ENCODE measurements at regions not wholly inside any gene's neighbourhood (a gene's known extent, or its start where the extent isn't known, plus 50 kb on each side); places are given as distances from the start of the nearest gene placed in this dataset.

- Histone ChIP-seq H3K27ac (ENCODE audit: low read depth, low read length) (no peak overlapping the region), H3K4me3 (ENCODE audit: low read depth, low read length) (no peak overlapping the region), H3K9me3 (ENCODE audit: control insufficient read depth, insufficient read depth, low read length) (no peaks in the 10 kb centered on the region), H3K4me1 (ENCODE audit: control insufficient read depth, insufficient read depth, low read length) (peaks cover 4% of the 10 kb centered on the region; the same call in 1 of the 2 replicates), H3K36me3 (ENCODE audit: control insufficient read depth, insufficient read depth, low read length) (no peaks in the 10 kb centered on the region), H3K9ac (ENCODE audit: low read depth, low read length) (no peak overlapping the region), H3K27me3 (ENCODE audit: control insufficient read depth, insufficient read depth, low read length) (no peaks in the 10 kb centered on the region)
Observed at GRCh38 chr3:72323773-72324172, 524.5 kb downstream of the SHQ1 start.

- Histone ChIP-seq H3K9ac (ENCODE audit: low read depth, low read length) (no peak overlapping the region), H3K27me3 (ENCODE audit: control insufficient read depth, insufficient read depth, low read length) (no peaks in the 10 kb centered on the region), H3K27ac (ENCODE audit: low read depth, low read length) (no peak overlapping the region), H3K4me3 (ENCODE audit: low read depth, low read length) (no peak overlapping the region), H3K36me3 (ENCODE audit: control insufficient read depth, insufficient read depth, low read length) (no peaks in the 10 kb centered on the region), H3K4me1 (ENCODE audit: control insufficient read depth, insufficient read depth, low read length) (no peaks in the 10 kb centered on the region), H3K9me3 (ENCODE audit: control insufficient read depth, insufficient read depth, low read length) (no peaks in the 10 kb centered on the region)
Observed at GRCh38 chr3:72322264-72322976, 525.8 kb downstream of the SHQ1 start.

- Histone ChIP-seq H3K9ac (ENCODE audit: low read depth, low read length) (no peak overlapping the region), H3K4me1 (ENCODE audit: control insufficient read depth, insufficient read depth, low read length) (no peaks in the 10 kb centered on the region), H3K36me3 (ENCODE audit: control insufficient read depth, insufficient read depth, low read length) (no peaks in the 10 kb centered on the region), H3K27ac (ENCODE audit: low read depth, low read length) (no peak overlapping the region), H3K27me3 (ENCODE audit: control insufficient read depth, insufficient read depth, low read length) (no peaks in the 10 kb centered on the region), H3K9me3 (ENCODE audit: control insufficient read depth, insufficient read depth, low read length) (no peaks in the 10 kb centered on the region), H3K4me3 (ENCODE audit: low read depth, low read length) (no peak overlapping the region)
Observed at GRCh38 chr3:72320955-72321303, 527.3 kb downstream of the SHQ1 start.

GRCh38 chr3:72320095-72320954 lies 527.9 kb downstream of the SHQ1 start:
- Histone ChIP-seq H3K4me1 (ENCODE audit: control insufficient read depth, insufficient read depth, low read length) (no peaks in the 10 kb centered on the region), H3K9me3 (ENCODE audit: control insufficient read depth, insufficient read depth, low read length) (no peaks in the 10 kb centered on the region), H3K27ac (ENCODE audit: low read depth, low read length) (no peak overlapping the region), H3K36me3 (ENCODE audit: control insufficient read depth, insufficient read depth, low read length) (no peaks in the 10 kb centered on the region), H3K4me3 (ENCODE audit: low read depth, low read length) (no peak overlapping the region), H3K27me3 (ENCODE audit: control insufficient read depth, insufficient read depth, low read length) (no peaks in the 10 kb centered on the region), H3K9ac (ENCODE audit: low read depth, low read length) (no peak overlapping the region)

- H3K4me1 ChIP-seq (ENCODE audit: control insufficient read depth, insufficient read depth, low read length), result no peaks in the 10 kb centered on the region
- no peaks in the 10 kb centered on the region for H3K36me3 ChIP-seq (ENCODE audit: control insufficient read depth, insufficient read depth, low read length)
- no peak overlapping the region for H3K4me3 ChIP-seq (ENCODE audit: low read depth, low read length)
- no peaks in the 10 kb centered on the region for H3K9me3 ChIP-seq (ENCODE audit: control insufficient read depth, insufficient read depth, low read length)
- H3K9ac ChIP-seq (ENCODE audit: low read depth, low read length), result no peak overlapping the region
- H3K27me3 ChIP-seq (ENCODE audit: control insufficient read depth, insufficient read depth, low read length), result no peaks in the 10 kb centered on the region
- H3K27ac ChIP-seq (ENCODE audit: low read depth, low read length), result no peak overlapping the region
Observed at GRCh38 chr3:72319194-72320094, 528.8 kb downstream of the SHQ1 start.

GRCh38 chr3:72318504-72319193 lies 529.6 kb downstream of the SHQ1 start:
- Histone ChIP-seq H3K36me3 (ENCODE audit: control insufficient read depth, insufficient read depth, low read length) (no peaks in the 10 kb centered on the region), H3K27ac (ENCODE audit: low read depth, low read length) (no peak overlapping the region), H3K27me3 (ENCODE audit: control insufficient read depth, insufficient read depth, low read length) (no peaks in the 10 kb centered on the region), H3K9me3 (ENCODE audit: control insufficient read depth, insufficient read depth, low read length) (no peaks in the 10 kb centered on the region), H3K9ac (ENCODE audit: low read depth, low read length) (no peak overlapping the region), H3K4me1 (ENCODE audit: control insufficient read depth, insufficient read depth, low read length) (no peaks in the 10 kb centered on the region), H3K4me3 (ENCODE audit: low read depth, low read length) (no peak overlapping the region)

GRCh38 chr3:72317491-72317890 lies 530.8 kb downstream of the SHQ1 start:
- H3K9me3 ChIP-seq (ENCODE audit: control insufficient read depth, insufficient read depth, low read length), result no peaks in the 10 kb centered on the region
- no peak overlapping the region for H3K4me3 ChIP-seq (ENCODE audit: low read depth, low read length)
- H3K36me3 ChIP-seq (ENCODE audit: control insufficient read depth, insufficient read depth, low read length), result no peaks in the 10 kb centered on the region
- no peak overlapping the region for H3K27ac ChIP-seq (ENCODE audit: low read depth, low read length)
- H3K27me3 ChIP-seq (ENCODE audit: control insufficient read depth, insufficient read depth, low read length), result no peaks in the 10 kb centered on the region
- no peaks in the 10 kb centered on the region for H3K4me1 ChIP-seq (ENCODE audit: control insufficient read depth, insufficient read depth, low read length)
- H3K9ac ChIP-seq (ENCODE audit: low read depth, low read length), result no peak overlapping the region

- Histone ChIP-seq H3K27me3 (ENCODE audit: control insufficient read depth, insufficient read depth, low read length) (no peaks in the 10 kb centered on the region), H3K9ac (ENCODE audit: low read depth, low read length) (no peak overlapping the region), H3K36me3 (ENCODE audit: control insufficient read depth, insufficient read depth, low read length) (no peaks in the 10 kb centered on the region), H3K4me3 (ENCODE audit: low read depth, low read length) (no peak overlapping the region), H3K27ac (ENCODE audit: low read depth, low read length) (no peak overlapping the region), H3K9me3 (ENCODE audit: control insufficient read depth, insufficient read depth, low read length) (no peaks in the 10 kb centered on the region), H3K4me1 (ENCODE audit: control insufficient read depth, insufficient read depth, low read length) (no peaks in the 10 kb centered on the region)
Observed at GRCh38 chr3:72316501-72317279, 531.6 kb downstream of the SHQ1 start.

GRCh38 chr3:72313308-72313707 lies 528.4 kb upstream of the PROK2 start:
- H3K4me3 ChIP-seq (ENCODE audit: low read depth, low read length), result no peak overlapping the region
- no peaks in the 10 kb centered on the region for H3K27me3 ChIP-seq (ENCODE audit: control insufficient read depth, insufficient read depth, low read length)
- no peak overlapping the region for H3K9ac ChIP-seq (ENCODE audit: low read depth, low read length)
- H3K36me3 ChIP-seq (ENCODE audit: control insufficient read depth, insufficient read depth, low read length), result no peaks in the 10 kb centered on the region
- no peaks in the 10 kb centered on the region for H3K4me1 ChIP-seq (ENCODE audit: control insufficient read depth, insufficient read depth, low read length)
- no peaks in the 10 kb centered on the region for H3K9me3 ChIP-seq (ENCODE audit: control insufficient read depth, insufficient read depth, low read length)
- H3K27ac ChIP-seq (ENCODE audit: low read depth, low read length), result no peak overlapping the region

- Histone ChIP-seq H3K9ac (ENCODE audit: low read depth, low read length) (no peak overlapping the region), H3K36me3 (ENCODE audit: control insufficient read depth, insufficient read depth, low read length) (no peaks in the 10 kb centered on the region), H3K4me3 (ENCODE audit: low read depth, low read length) (no peak overlapping the region), H3K27ac (ENCODE audit: low read depth, low read length) (no peak overlapping the region), H3K27me3 (ENCODE audit: control insufficient read depth, insufficient read depth, low read length) (no peaks in the 10 kb centered on the region), H3K4me1 (ENCODE audit: control insufficient read depth, insufficient read depth, low read length) (no peaks in the 10 kb centered on the region; the same call in 1 of the 2 replicates), H3K9me3 (ENCODE audit: control insufficient read depth, insufficient read depth, low read length) (no peaks in the 10 kb centered on the region)
Observed at GRCh38 chr3:72312339-72312738, 527.4 kb upstream of the PROK2 start.

All from HUES48 (cell line).